GM12874 (cell line): ENCODE measurements at regions not wholly inside any gene's neighbourhood (a gene's known extent, or its start where the extent isn't known, plus 50 kb on each side); places are given as distances from the start of the nearest gene placed in this dataset.

ENCODE experiments used
- TF ChIP-seq, protein P1 (sequence below): IDR thresholded peaks from 2 replicates; pipeline ENCODE4 v1.5.1; 2011; ENCODE audit warnings: low read depth, mild to moderate bottlenecking, control low read depth, low read length, moderate library complexity; ENCODE audit not compliant: insufficient read depth

DNA sequence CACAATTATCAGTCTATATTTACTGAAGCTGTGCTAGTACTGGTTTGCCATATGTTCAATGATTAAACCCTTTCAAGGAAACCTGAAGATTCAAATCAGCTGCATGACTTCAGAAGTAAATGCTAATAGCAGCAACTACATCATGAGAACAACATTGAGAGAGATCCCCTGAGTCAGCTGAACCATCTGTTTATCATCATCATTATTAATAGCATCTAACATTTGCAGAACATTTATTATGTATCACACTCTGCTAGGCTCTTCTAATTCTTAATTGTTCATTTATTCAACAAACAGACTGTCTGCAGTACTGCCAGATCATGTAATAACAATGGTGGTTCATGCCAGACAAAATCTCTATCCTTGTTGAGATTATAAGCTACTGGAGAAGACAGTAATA, 157.4 kb downstream of the KLHL28 start:
- TF ChIP-seq, protein P1, sequence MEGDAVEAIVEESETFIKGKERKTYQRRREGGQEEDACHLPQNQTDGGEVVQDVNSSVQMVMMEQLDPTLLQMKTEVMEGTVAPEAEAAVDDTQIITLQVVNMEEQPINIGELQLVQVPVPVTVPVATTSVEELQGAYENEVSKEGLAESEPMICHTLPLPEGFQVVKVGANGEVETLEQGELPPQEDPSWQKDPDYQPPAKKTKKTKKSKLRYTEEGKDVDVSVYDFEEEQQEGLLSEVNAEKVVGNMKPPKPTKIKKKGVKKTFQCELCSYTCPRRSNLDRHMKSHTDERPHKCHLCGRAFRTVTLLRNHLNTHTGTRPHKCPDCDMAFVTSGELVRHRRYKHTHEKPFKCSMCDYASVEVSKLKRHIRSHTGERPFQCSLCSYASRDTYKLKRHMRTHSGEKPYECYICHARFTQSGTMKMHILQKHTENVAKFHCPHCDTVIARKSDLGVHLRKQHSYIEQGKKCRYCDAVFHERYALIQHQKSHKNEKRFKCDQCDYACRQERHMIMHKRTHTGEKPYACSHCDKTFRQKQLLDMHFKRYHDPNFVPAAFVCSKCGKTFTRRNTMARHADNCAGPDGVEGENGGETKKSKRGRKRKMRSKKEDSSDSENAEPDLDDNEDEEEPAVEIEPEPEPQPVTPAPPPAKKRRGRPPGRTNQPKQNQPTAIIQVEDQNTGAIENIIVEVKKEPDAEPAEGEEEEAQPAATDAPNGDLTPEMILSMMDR: no peak

DNA sequence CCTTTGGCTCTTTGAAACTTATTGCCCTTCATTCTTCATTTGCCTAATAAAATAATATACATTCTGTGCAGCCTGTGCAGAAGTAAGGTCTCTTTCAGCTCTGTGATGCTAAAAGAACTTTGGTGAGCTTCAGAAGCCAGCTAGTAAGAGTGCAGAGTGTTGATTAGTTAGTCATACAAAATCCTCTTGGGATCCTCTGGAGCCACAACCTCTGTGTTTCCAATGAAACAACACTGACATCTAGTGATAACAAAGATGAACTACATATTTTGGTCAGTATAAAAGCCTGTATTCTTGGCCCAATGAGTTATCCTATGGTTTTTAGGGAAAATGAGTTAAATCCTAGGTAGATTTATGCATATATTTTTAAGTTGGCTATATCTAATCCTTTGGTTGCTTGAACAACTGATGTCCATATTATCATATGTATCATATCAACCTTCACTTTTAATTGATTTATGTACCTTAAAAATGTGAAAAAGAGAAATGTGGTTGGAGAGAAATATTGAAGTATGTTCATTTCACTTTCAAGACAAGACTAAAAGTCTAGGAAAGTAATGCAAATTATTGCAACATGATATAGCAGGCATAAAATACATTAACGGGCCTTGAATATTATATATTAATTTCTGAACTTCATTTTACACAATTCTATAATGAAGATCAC, 158.4 kb downstream of the KLHL28 start:
- TF ChIP-seq, protein P1: peak; percentile 37; the same call in 1 of the 2 replicates

DNA sequence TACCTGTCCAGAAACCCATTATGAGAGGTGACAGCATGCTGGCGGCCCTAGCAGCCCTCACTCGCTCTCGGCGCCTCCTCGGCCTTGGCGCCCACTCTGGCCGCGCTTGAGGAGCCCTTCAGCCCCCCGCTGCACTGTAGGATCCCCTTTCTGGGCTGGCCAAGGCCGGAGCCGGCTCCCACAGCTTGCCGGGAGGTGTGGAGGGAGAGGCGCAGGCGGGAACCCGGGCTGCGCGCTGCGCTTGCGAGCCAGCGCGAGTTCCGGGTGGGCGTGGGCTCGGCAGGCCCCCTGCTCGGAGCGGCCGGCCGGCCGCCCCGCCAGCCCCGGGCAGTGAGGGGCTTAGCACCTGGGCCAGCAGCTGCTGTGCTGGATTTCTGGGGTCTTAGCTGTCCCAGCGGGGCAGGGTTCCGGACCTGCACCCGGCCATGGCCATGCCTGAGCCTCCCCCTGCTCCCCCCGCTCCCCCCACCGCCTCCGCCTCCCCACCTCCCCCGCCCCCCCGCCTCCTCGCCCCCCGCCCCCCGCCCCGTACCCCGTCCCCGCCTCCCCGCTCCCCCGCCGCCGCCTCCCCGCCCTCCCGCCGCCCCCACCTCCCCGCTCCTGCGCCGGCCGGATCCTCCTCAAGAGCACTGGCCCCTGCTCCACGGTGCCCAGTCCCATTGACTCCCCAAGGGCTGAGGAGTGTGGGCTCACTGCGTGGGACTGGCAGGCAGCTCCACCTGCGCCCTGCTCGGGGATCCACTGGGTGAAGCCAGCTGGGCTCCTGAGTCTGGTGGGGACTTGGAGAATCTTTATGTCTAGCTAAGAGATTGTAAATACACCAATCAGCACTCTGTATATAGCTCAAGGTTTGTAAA, 163.1 kb downstream of the KLHL28 start:
- TF ChIP-seq, protein P1: no peak

DNA sequence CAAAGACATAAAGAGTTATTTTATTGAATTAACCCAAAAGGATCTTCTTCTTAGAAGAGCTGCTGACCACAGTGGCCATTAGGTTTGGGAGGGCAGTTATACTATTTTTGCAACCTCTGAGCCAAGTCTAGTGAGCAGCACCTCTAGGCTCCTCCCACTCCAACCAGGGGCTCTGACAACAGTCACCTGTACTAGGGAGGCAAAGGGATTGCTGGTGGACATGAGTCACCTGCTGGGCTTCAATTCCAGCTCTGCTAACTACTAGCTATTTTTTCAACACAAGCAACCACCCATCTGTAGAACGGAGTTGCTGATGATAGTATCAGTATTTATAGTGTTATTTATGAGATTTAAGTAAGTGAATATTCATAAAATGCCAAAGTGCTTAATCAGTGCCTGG, 166.0 kb downstream of the KLHL28 start:
- TF ChIP-seq, protein P1: no peak

DNA sequence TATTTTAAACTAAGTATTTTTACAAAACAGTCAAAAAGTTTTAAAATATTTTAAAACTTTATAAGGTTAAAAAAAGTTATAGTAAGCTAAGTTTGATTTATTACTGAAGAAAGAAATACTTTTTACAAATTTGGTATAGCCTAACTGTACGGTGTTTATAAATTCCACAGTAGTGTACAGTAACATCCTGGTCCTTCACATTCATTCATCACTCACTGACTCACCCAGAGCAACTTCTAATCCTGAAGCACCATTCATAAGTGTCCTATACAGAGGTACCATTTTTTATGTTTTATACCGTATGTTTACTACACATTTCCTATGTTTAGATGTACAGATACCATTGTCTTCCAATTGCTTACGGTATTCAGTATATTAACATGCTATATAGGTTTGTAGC, 170.0 kb downstream of the KLHL28 start:
- TF ChIP-seq, protein P1: no peak

DNA sequence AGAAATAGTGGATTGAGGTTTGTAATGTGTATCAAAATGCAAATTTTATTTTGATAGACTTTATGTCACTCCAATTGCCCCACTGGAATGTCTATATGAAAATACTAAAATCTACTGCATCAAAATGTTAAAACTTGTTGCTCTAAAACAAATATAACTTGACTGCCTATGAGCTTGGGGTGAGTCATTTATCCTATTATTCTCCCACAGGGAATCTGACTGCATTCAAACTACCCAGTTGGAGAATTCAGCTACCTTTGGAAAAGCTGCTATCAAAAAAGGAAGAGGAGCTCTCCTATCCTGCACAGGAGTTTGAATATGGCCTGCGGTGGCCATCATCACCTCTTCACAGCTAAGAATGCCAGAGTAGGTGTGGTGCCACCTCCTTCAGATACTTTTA, 173.1 kb downstream of the KLHL28 start:
- TF ChIP-seq, protein P1: no peak

DNA sequence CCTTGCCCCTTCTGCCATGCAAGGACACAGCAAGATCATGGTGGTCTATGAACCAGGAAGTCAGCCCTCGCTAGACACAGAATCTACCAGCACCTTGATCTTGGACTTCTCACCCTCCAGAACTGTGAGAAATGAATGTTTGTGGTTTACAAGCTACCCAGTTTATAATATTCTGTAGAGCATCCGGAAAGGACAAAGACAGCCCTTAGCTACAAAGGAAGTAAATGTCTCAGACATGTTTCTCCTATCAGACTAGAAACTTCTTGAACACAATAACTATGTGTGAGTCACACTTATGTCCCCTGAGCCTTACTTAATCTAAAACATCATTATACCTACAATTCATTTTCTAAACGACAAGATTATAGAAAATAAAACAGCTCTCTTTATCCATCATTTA, 176.7 kb downstream of the KLHL28 start:
- TF ChIP-seq, protein P1: no peak
